ENCODE measurements at regions not wholly inside any gene's neighbourhood (a gene's known extent, or its start where the extent isn't known, plus 50 kb on each side); places are given as distances from the start of the nearest gene placed in this dataset.
"Not testable (repeated sequence)": the region's sequence is repeated elsewhere in the genome, so short reads cannot be mapped to it uniquely, and the experiment has no call there.

DNA sequence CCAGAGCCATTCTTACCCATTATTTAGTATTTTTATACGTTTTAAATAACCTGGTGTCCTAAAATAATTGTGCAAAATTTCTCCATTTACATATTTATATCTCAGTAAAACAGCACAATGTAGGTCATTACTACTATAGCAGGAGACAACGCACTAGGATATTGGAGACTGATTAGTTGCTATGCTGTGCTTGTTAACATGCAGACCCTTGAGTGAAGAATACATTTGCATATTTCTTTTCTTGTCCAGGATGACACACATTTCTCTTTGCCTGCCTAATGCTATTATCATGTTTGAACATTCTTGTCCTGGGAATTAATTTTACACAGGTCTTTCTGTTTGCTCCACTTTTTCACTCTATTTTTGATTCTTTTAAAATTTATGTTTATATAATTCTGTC is 823.8 kb upstream of the ATXN8OS start:
- Mint-ChIP-seq H3K27me3 (no peaks in the 10 kb centered on the region), H3K36me3 (ENCODE audit: insufficient read depth) (peaks cover 2% of the 10 kb centered on the region), H3K9me3 (peaks cover 11% of the 10 kb centered on the region), H3K27ac (ENCODE audit: low read depth) (no peak overlapping the region), H3K4me1 (no peaks in the 10 kb centered on the region), H3K4me3 (no peak overlapping the region)
- DNase-seq (ENCODE audit: low spot score in 2 of 2): no peak
- no peak for ATAC-seq (replicated peaks; ENCODE audit: extremely low read depth, poor library complexity, severe bottlenecking)

DNA sequence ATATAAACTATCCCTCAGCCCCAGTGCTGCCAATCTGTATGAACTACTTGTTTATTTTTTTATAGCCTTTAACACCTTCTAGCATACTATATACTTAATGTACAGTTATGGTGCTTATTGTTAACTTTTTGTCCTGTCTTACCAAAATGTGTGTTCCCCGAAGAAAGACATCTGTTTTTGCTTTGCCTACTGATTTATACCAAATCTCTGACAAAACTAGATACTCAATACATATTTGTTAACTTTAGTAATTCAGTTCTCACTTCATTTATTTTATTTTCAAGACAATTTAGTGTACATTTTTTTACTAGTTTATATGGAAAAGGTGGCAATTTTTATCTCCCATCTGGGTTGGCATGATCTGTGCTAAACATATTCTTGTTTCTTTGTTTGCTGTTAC is 824.3 kb upstream of the ATXN8OS start:
- no peak for DNase-seq (ENCODE audit: low spot score in 2 of 2)
- Mint-ChIP-seq H3K27me3 (no peaks in the 10 kb centered on the region), H3K4me1 (no peaks in the 10 kb centered on the region), H3K4me3 (no peak overlapping the region), H3K9me3 (peaks cover 6% of the 10 kb centered on the region), H3K27ac (ENCODE audit: low read depth) (no peak overlapping the region), H3K36me3 (ENCODE audit: insufficient read depth) (no peaks in the 10 kb centered on the region)
- no peak for ATAC-seq (replicated peaks; ENCODE audit: extremely low read depth, poor library complexity, severe bottlenecking)

DNA sequence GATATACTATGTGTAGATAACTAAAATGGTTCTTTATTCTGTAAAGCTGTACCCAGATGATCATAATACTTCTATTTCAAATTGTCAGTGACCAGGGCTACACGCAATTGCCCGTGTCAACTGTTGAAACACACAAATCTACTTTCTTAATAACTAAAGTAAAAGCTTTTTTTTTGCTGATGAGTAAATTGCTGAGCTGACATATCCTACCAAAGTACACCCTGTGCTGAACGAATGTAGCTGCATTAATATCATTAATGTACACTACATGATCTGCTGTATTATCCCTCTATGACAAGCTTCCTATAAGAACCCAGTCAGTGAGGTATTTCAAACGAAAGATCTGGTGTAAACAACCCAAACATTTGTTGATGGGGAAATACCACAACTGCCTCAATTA is 827.2 kb upstream of the ATXN8OS start:
- Mint-ChIP-seq H3K4me1 (no peaks in the 10 kb centered on the region), H3K9me3 (peaks cover 6% of the 10 kb centered on the region), H3K4me3 (no peak overlapping the region), H3K36me3 (ENCODE audit: insufficient read depth) (no peaks in the 10 kb centered on the region), H3K27ac (ENCODE audit: low read depth) (no peak overlapping the region), H3K27me3 (no peaks in the 10 kb centered on the region)
- ATAC-seq (replicated peaks; ENCODE audit: extremely low read depth, poor library complexity, severe bottlenecking) (no peak), DNase-seq (ENCODE audit: low spot score in 2 of 2) (no peak)

DNA sequence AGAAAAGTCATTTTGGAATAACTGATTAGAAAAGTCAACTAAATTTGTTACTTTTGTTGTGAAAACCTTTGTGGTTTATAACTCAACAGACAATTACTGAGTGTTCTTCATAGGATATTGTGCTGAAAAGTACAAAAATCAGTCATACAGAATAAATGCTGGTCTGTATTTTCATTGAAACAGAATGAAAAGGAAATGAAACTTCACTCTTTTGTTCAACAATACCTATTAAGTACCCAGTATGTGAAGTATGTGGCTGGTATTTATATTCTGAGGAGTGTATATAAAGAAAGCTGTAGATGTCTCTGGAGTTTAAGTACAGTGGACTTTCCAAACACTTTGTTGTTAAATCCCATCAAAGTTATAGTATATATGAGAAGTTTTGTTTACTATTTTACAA is 828.4 kb upstream of the ATXN8OS start:
- Mint-ChIP-seq H3K36me3 (ENCODE audit: insufficient read depth) (no peaks in the 10 kb centered on the region), H3K27ac (ENCODE audit: low read depth) (no peak overlapping the region), H3K9me3 (peaks cover 6% of the 10 kb centered on the region), H3K27me3 (no peaks in the 10 kb centered on the region), H3K4me1 (no peaks in the 10 kb centered on the region), H3K4me3 (no peak overlapping the region)
- DNase-seq (ENCODE audit: low spot score in 2 of 2) (no peak), ATAC-seq (replicated peaks; ENCODE audit: extremely low read depth, poor library complexity, severe bottlenecking) (no peak)

DNA sequence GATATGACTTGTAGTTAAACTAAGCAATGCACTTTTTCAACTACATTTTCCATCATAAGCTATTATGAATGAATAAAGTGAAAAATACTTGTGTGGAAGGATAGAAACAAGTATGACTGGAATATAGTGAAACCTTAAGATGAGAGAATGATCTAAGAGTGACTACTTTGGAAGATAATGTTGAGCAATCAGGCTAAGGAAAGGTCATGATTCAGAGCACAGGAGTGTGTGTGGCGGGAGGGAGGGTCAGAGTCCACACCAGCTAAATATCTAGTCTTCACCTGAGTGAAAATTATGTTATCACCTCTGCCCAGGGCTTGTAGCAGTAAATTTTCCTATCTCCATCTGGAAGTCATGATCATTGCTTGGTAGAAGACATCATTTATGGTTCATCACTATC is 833.4 kb upstream of the ATXN8OS start:
- Mint-ChIP-seq H3K36me3 (ENCODE audit: insufficient read depth) (no peaks in the 10 kb centered on the region), H3K27ac (ENCODE audit: low read depth) (no peak overlapping the region), H3K4me3 (no peak overlapping the region), H3K9me3 (peaks cover 7% of the 10 kb centered on the region), H3K4me1 (no peaks in the 10 kb centered on the region), H3K27me3 (no peaks in the 10 kb centered on the region)
- ATAC-seq (replicated peaks; ENCODE audit: extremely low read depth, poor library complexity, severe bottlenecking) (no peak), DNase-seq (ENCODE audit: low spot score in 2 of 2) (no peak)

DNA sequence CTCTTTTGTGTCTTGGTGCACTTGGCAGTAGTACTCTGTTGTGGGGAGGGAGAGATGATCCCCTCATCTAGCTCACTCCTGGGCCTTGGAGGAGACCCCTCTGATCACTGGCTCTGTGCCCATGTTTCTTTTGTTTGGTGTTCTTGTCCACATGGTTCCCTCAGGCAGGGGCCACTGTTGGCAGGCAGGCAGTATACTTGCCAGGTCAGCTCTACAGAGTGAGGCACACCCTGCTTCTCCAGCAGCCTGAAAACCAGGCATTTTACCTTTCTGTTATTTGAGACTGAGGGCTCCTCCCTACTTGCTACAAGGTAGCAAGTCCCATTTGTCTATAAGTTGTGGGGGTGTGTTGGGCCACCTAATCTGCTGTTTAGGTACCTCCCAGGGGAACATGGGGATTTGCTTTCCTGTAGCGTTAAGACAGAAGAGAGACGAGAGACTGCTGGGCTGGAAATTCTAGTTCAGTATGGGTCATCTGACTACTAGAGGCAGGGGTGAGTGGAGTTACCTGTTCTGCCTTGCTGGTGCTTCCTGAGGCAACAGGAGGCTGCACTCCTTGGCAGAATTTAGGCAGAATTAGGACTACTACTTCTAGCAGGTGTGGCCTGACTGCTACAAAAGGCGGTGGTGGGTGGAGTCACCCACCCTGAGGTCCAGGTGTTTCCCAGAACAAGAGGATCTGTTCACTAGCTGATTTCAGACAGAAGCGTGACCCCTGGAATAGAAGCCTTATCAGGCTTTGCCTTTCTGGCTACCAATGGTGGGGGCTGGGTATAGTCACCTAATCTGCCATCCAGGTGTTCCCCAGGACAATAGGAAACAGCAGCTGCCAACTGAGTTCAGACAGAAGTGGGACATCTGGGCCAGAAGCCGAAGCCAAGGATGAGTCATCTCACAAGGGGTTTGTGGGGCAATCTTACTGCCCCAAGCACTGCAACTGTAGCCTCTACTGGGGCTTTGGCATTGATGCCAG is 843.0 kb upstream of the ATXN8OS start:
- Mint-ChIP-seq H3K4me3 (no peak overlapping the region), H3K36me3 (ENCODE audit: insufficient read depth) (no peaks in the 10 kb centered on the region), H3K9me3 (peaks cover 26% of the 10 kb centered on the region), H3K4me1 (no peaks in the 10 kb centered on the region), H3K27me3 (no peaks in the 10 kb centered on the region), H3K27ac (ENCODE audit: low read depth) (no peak overlapping the region)
- DNase-seq (ENCODE audit: low spot score in 2 of 2) (no peak), ATAC-seq (replicated peaks; ENCODE audit: extremely low read depth, poor library complexity, severe bottlenecking) (no peak)

DNA sequence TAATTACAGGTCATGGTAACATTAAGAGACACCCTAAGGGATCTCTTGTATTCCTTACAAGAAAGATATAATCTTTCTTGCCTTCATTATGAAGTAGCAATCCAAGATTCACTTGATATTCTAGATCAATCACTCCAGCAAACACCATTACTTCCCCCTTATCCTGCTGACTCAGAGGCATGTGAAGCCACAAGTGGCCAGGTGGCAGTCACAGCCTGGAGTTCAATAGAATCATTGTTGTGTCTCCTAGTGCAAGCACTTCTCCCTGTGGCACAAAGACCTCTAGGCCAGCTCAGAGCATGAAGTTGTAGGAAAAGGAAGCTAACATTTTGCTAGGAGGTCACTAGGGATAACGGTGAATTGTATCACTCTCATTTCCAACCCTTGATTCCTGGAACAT is 864.3 kb upstream of the ATXN8OS start:
- no peaks in the 10 kb centered on the region for H3K36me3 Mint-ChIP-seq (ENCODE audit: insufficient read depth)
- H3K27me3 Mint-ChIP-seq: no peaks in the 10 kb centered on the region
- no peak for ATAC-seq (replicated peaks; ENCODE audit: extremely low read depth, poor library complexity, severe bottlenecking)
- H3K27ac Mint-ChIP-seq (ENCODE audit: low read depth): no peak overlapping the region
- H3K4me3 Mint-ChIP-seq: no peak overlapping the region
- no peaks in the 10 kb centered on the region for H3K4me1 Mint-ChIP-seq
- DNase-seq (ENCODE audit: low spot score in 2 of 2): no peak
- H3K9me3 Mint-ChIP-seq: peaks cover 12% of the 10 kb centered on the region

DNA sequence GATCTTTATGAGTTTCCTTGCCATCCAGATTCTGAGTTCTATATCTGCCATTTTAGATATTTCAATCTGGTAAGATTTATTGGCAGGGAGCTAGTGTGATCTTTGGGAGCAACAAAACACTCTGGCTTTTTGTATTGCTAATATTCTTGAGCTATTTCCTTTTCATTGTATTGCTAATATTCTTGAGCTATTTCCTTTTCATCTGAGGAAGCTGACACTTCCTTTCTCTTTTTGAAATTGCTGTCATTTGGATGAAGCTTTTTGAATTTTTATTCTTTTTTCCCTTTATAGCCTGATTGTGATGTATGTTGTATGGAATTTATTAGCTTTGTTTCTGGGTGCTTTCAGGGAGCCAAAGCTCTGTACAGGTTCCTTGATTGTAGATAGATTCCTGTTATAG is 873.5 kb upstream of the ATXN8OS start:
- no peak for ATAC-seq (replicated peaks; ENCODE audit: extremely low read depth, poor library complexity, severe bottlenecking)
- H3K4me3 Mint-ChIP-seq: no peak overlapping the region
- peaks cover 2% of the 10 kb centered on the region for H3K36me3 Mint-ChIP-seq (ENCODE audit: insufficient read depth)
- DNase-seq (ENCODE audit: low spot score in 2 of 2): no peak
- H3K4me1 Mint-ChIP-seq: no peaks in the 10 kb centered on the region
- no peak overlapping the region for H3K27ac Mint-ChIP-seq (ENCODE audit: low read depth)
- peaks cover 10% of the 10 kb centered on the region for H3K9me3 Mint-ChIP-seq
- no peaks in the 10 kb centered on the region for H3K27me3 Mint-ChIP-seq

DNA sequence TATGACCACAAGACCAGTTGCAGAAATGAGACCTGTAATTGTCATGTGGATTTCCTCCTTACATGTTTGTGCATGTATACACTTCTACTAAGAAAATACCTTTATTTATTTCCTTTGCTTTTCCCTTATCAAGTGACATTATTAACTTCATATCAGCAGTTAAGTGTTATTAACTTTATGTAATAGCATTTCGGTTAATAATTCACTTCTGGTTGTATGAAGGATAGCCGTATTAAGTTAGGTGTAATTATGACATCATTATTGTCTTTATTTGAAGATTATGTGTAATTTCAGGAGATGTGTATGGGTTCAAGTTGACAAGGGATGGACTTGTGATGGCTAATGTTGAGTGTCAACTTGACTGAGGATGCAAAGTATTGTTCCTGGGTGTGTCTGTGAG is 881.2 kb upstream of the ATXN8OS start:
- no peaks in the 10 kb centered on the region for H3K36me3 Mint-ChIP-seq (ENCODE audit: insufficient read depth)
- DNase-seq (ENCODE audit: low spot score in 2 of 2) (no peak), ATAC-seq (replicated peaks; ENCODE audit: extremely low read depth, poor library complexity, severe bottlenecking) (no peak)
- H3K27me3 Mint-ChIP-seq: no peaks in the 10 kb centered on the region
- no peak overlapping the region for H3K27ac Mint-ChIP-seq (ENCODE audit: low read depth)
- H3K4me1 Mint-ChIP-seq: no peaks in the 10 kb centered on the region
- no peak overlapping the region for H3K4me3 Mint-ChIP-seq
- peaks cover 19% of the 10 kb centered on the region for H3K9me3 Mint-ChIP-seq

DNA sequence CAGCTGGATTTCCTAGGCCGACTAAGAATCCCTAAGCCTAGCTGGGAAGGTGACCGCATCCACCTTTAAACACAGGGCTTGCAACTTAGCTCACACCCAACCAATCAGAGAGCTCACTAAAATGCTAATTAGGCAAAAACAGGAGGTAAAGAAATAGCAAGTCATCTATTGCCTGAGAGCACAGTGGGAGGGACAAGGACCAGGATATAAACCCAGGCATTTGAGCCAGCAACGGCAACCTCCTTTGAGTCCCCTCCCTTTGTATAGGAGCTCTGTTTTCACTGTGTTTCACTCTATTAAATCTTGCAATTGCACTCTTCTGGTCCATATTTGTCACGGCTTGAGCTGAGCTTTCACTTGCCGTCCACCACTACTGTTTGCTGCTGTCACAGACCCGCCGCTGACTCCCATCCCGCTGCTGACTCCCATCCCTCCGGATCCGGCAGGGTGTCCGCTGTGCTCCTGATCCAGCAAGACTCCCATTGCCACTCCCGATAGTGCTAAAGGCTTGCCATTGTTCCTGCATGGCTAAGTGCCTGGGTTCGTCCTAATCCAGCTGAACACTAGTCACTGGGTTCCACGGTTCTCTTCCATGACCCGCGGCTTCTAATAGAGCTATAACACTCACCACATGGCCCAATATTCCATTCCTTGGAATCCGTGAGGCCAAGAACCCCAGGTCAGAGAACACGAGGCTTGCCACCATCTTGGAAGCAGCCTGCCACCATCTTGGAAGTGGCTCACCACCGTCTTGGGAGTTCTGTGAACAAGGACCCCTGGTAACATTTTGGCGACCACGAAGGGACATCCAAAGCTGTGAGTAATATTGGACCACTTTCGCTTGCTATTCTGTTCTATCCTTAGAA is 885.8 kb upstream of the ATXN8OS start:
- H3K36me3 Mint-ChIP-seq (ENCODE audit: insufficient read depth); DNase-seq (ENCODE audit: low spot score in 2 of 2); H3K4me1 Mint-ChIP-seq; ATAC-seq (replicated peaks; ENCODE audit: extremely low read depth, poor library complexity, severe bottlenecking); H3K27ac Mint-ChIP-seq (ENCODE audit: low read depth); H3K27me3 Mint-ChIP-seq; H3K4me3 Mint-ChIP-seq: not testable (repeated sequence)
- peaks cover 12% of the 10 kb centered on the region for H3K9me3 Mint-ChIP-seq

DNA sequence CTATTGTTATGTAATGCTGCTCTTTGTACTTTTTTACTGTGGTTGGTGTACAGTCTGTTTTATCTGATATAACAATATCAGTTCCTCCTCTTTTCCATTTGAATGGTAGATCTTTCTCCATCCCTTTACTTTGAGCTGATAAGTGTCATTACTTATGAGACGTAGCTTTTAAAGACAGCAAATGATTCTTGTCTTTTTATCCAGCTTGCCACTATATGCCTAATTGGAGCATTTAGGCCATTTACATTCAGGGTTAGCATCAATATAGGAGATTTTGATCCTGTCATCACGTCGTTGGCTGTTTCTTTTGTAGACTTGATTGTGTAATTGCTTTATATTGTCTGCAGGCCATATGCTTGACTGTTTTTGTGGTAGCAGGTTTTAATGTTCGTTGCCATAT is 894.2 kb upstream of the ATXN8OS start:
- no peaks in the 10 kb centered on the region for H3K36me3 Mint-ChIP-seq (ENCODE audit: insufficient read depth)
- DNase-seq (ENCODE audit: low spot score in 2 of 2) (no peak), ATAC-seq (replicated peaks; ENCODE audit: extremely low read depth, poor library complexity, severe bottlenecking) (no peak)
- H3K9me3 Mint-ChIP-seq: peaks cover 12% of the 10 kb centered on the region
- H3K27ac Mint-ChIP-seq (ENCODE audit: low read depth): no peak overlapping the region
- H3K27me3 Mint-ChIP-seq: no peaks in the 10 kb centered on the region
- no peak overlapping the region for H3K4me3 Mint-ChIP-seq
- H3K4me1 Mint-ChIP-seq: no peaks in the 10 kb centered on the region

DNA sequence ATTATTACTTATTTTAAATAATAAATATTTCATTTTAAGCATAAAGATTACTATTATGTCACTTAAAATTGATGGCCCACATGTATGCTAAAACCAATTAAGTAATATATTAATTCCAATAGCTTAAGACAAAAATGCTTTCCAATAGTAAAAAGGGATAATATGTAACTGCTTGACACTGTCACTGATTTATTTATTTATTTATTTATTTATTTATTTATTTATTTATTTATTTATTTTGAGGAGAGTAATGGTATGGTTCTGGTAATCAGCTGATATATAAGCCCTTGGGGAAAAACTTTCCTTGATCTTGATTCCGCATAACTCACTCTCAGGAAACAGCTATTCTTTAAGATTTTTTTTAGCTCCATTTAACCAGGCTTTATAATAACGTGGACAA is 903.0 kb upstream of the ATXN8OS start:
- no peak for ATAC-seq (replicated peaks; ENCODE audit: extremely low read depth, poor library complexity, severe bottlenecking)

DNA sequence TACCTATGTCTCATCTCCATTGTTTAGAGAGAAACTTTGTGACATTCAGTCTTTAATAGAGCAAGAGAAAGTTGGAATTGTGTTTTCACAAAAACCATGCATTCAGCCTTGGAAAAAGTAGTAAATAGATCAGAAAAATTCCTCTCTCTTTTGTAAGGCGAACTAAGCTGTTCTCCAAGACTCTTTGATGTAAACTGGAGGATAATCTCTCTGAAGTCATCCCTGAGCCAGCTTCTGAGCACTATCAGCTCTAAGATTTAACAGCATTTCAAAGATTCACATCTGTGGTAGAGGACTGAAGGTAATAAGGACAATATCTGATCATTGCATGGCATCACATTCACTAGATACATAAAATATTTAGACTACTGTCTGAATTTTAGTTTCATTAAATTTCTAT is 904.6 kb upstream of the ATXN8OS start:
- no peak for DNase-seq (ENCODE audit: low spot score in 2 of 2)
- H3K4me1 Mint-ChIP-seq: no peaks in the 10 kb centered on the region
- H3K27me3 Mint-ChIP-seq: no peaks in the 10 kb centered on the region
- ATAC-seq (replicated peaks; ENCODE audit: extremely low read depth, poor library complexity, severe bottlenecking): no peak
- H3K27ac Mint-ChIP-seq (ENCODE audit: low read depth): no peak overlapping the region
- H3K36me3 Mint-ChIP-seq (ENCODE audit: insufficient read depth): no peaks in the 10 kb centered on the region
- H3K4me3 Mint-ChIP-seq: no peak overlapping the region
- H3K9me3 Mint-ChIP-seq: peaks cover 5% of the 10 kb centered on the region

More for the DNA sequence above, 903.0 kb upstream of the ATXN8OS start:
- Mint-ChIP-seq H3K9me3 (peaks cover 5% of the 10 kb centered on the region), H3K27me3 (no peaks in the 10 kb centered on the region), H3K4me3 (no peak overlapping the region), H3K27ac (ENCODE audit: low read depth) (no peak overlapping the region), H3K36me3 (ENCODE audit: insufficient read depth) (no peaks in the 10 kb centered on the region), H3K4me1 (no peaks in the 10 kb centered on the region)
- no peak for DNase-seq (ENCODE audit: low spot score in 2 of 2)
